GM12878 (cell line): ENCODE measurements at regions not wholly inside any gene's neighbourhood (a gene's known extent, or its start where the extent isn't known, plus 50 kb on each side); places are given as distances from the start of the nearest gene placed in this dataset.

Source experiments
- BRCA1 ChIP-seq: IDR thresholded peaks from 2 replicates; pipeline ENCODE4 v1.6.1; 2011; ENCODE audit warnings: low read depth, low read length, improper control_type of control experiment
- CBX3 ChIP-seq: fragments of 200-600 bp; sonication (generic); IDR thresholded peaks from 2 replicates; pipeline ENCODE4 v1.6.1; 2016; ENCODE audit warnings: low read depth, borderline replicate concordance
- CEBPB ChIP-seq, 2 experiments: fragments of 150-350 bp in 1 of 2; IDR thresholded peaks; 2 replicates each; pipeline ENCODE4 v1.6.1; 2012 to 2014; ENCODE audit warnings: low read depth in 2 of 2, low read length in 2 of 2, borderline replicate concordance in 1 of 2, inconsistent platforms in 1 of 2
- ESRRA ChIP-seq: IDR thresholded peaks from 2 replicates; pipeline ENCODE4 v1.6.1; 2012; ENCODE audit warnings: mild to moderate bottlenecking, low read length, improper control_type of control experiment
- FOXK2 ChIP-seq: fragments of 450-650 bp; IDR thresholded peaks from 2 replicates; pipeline ENCODE4 v1.6.1; 2017; ENCODE audit warnings: mild to moderate bottlenecking, moderate library complexity
- FOXM1 ChIP-seq: IDR thresholded peaks from 2 replicates; pipeline ENCODE4 v1.6.1; 2012; ENCODE audit warnings: low read depth, mild to moderate bottlenecking, inconsistent platforms, low read length, moderate library complexity
- IKZF1 ChIP-seq: fragments of 450-650 bp; conservative IDR thresholded peaks from 2 replicates; pipeline ENCODE4 v1.6.1; 2017; ENCODE audit warnings: antibody characterized with exemption, mild to moderate bottlenecking
- JUNB ChIP-seq: IDR thresholded peaks from 2 replicates; pipeline ENCODE4 v1.6.1; 2016; ENCODE audit warnings: antibody characterized with exemption, mild to moderate bottlenecking
- LARP7 ChIP-seq: fragments of 450-650 bp; IDR thresholded peaks from 2 replicates; pipeline ENCODE4 v1.6.1; 2017; ENCODE audit warnings: mild to moderate bottlenecking
- MAX ChIP-seq: IDR thresholded peaks from 2 replicates; pipeline ENCODE4 v1.6.1; 2012; ENCODE audit warnings: low read depth, low read length, improper control_type of control experiment
- MYB ChIP-seq: fragments of 150-350 bp; IDR thresholded peaks from 2 replicates; pipeline ENCODE4 v1.6.1; 2014; ENCODE audit warnings: mild to moderate bottlenecking, low read depth, low read length, borderline replicate concordance
- NFXL1 ChIP-seq: fragments of 450-650 bp; IDR thresholded peaks from 2 replicates; pipeline ENCODE4 v1.6.1; 2017; ENCODE audit warnings: antibody characterized with exemption, mild to moderate bottlenecking, borderline replicate concordance
- NRF1 ChIP-seq: conservative IDR thresholded peaks from 2 replicates; pipeline ENCODE4 v1.6.1; 2011; ENCODE audit warnings: mild to moderate bottlenecking, low read depth, low read length, improper control_type of control experiment
- POLR2AphosphoS2 ChIP-seq: IDR thresholded peaks from 2 replicates; pipeline ENCODE4 v1.6.1; 2011; ENCODE audit warnings: low read depth, mild to moderate bottlenecking, low read length, improper control_type of control experiment, moderate library complexity
- POLR2AphosphoS5 ChIP-seq: IDR thresholded peaks from 2 replicates; pipeline ENCODE4 v1.6.1; 2011; ENCODE audit warnings: mild to moderate bottlenecking, low read length, inconsistent platforms
- RCOR1 ChIP-seq: conservative IDR thresholded peaks from 2 replicates; pipeline ENCODE4 v1.6.1; 2012; ENCODE audit warnings: low read depth, low read length, improper control_type of control experiment
- RUNX3 ChIP-seq: IDR thresholded peaks from 2 replicates; pipeline ENCODE4 v1.6.1; 2012; ENCODE audit warnings: low read length, inconsistent platforms
- SMAD1 ChIP-seq: fragments of 450-650 bp; IDR thresholded peaks from 2 replicates; pipeline ENCODE4 v1.6.1; 2018; ENCODE audit warnings: mild to moderate bottlenecking, low read depth; ENCODE audit not compliant: partially characterized antibody
- SPI1 ChIP-seq: IDR thresholded peaks from 2 replicates; pipeline ENCODE4 v1.6.1; 2011; ENCODE audit warnings: low read depth, mild to moderate bottlenecking, low read length, moderate library complexity, borderline replicate concordance; ENCODE audit not compliant: insufficient read depth
- SREBF1 ChIP-seq: IDR thresholded peaks from 2 replicates; pipeline ENCODE4 v1.6.1; 2012; ENCODE audit warnings: mild to moderate bottlenecking, low read length
- SUZ12 ChIP-seq: fragments of 200-600 bp; sonication (generic); IDR thresholded peaks from one replicate; pipeline ENCODE4 v1.6.1; 2018; ENCODE audit warnings: antibody characterized with exemption, mild to moderate bottlenecking; ENCODE audit not compliant: unreplicated experiment
- TCF3 ChIP-seq: IDR thresholded peaks from 2 replicates; pipeline ENCODE4 v1.6.1; 2012; ENCODE audit warnings: low read depth, mild to moderate bottlenecking, low read length, borderline replicate concordance; ENCODE audit not compliant: insufficient read depth
- YBX1 ChIP-seq: fragments of 450-650 bp; IDR thresholded peaks from 2 replicates; pipeline ENCODE4 v1.6.1; 2016; ENCODE audit warnings: antibody characterized with exemption
- ZBED1 ChIP-seq: IDR thresholded peaks from 2 replicates; pipeline ENCODE4 v1.6.1; 2016; ENCODE audit warnings: borderline replicate concordance
- ZBTB11 ChIP-seq: fragments of 450-650 bp; formaldehyde crosslinking; IDR thresholded peaks from 2 replicates; pipeline ENCODE4 v1.5.0; 2022; ENCODE audit warnings: mild to moderate bottlenecking, missing genetic modification characterization
- ZNF24 ChIP-seq: fragments of 450-650 bp; IDR thresholded peaks from 2 replicates; pipeline ENCODE4 v1.6.1; 2017; ENCODE audit warnings: antibody characterized with exemption, mild to moderate bottlenecking
- ZNF384 ChIP-seq: IDR thresholded peaks from 2 replicates; pipeline ENCODE4 v1.6.1; 2012; ENCODE audit warnings: low read depth, mild to moderate bottlenecking, low read length, improper control_type of control experiment, borderline replicate concordance
- TF ChIP-seq, protein P1 (sequence below): IDR thresholded peaks from 2 replicates; pipeline ENCODE4 v1.6.1; 2011; ENCODE audit warnings: mild to moderate bottlenecking, low read depth, low read length, moderate library complexity; ENCODE audit not compliant: insufficient replicate concordance

DNA sequence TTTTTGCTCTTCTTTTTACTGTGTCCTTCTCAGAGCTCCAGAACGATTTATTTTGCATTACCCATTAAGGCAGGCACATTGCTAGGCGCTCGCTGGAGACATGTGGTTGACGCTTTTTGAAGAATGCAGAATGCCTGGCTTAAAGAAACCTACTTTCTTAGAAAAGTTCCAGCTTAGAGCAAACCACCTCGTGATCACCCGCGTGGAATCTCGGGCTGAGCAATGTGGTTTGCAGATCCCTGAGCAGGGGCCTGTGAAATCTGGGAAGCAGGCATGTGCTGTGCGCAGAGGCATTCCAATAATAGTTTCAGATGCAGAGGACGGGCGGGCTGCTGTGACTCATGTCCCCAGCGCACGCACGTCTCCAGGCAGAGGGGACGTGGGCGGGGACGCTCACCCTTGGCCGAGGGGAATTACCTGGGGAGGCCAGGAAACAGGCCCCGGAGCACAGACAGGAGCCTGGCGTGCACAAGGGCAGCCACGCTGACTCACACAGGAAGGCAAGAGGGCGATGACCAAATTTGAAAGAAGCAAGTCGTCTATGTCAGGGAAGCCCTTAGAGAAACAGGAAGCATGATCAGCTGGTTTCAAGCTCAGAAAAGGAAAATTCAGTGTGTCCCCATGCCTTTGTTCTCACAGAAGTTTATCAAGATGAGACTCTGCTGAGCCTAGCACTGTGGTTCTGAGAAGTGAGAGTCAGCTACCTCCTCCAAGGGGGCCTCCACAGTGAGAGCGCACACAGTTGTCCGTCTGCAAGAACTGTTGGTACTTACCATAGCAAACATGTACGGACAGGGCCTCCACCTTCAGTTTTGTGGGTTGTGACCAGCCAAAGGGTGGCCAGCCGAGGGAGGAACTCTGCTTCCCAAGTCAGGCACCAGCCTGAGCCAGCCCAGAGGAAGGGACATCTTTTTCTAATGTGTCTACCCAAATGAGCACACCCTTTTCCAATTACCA is 218.6 kb downstream of the PIK3R1 start (continued):
- TF ChIP-seq MYB (no peak), JUNB (peak; percentile 94), MAX (peak; percentile 50), SREBF1 (no peak), TCF3 (0 out of 2 replicates have a peak, but pooled peaks have one; percentile 66), CBX3 (no peak), FOXM1 (peak; percentile 98), ZBTB11 (CRISPR knock-in tag) (no peak), IKZF1 (peak; percentile 99), YBX1 (no peak), BRCA1 (no peak), RCOR1 (no peak), CEBPB (IDR thresholded peaks at IDR 0.05; ENCODE audit: borderline replicate concordance in 1 of 2, low read depth in 2 of 2, low read length in 2 of 2) (peak in 1 of 2 experiments; percentile 23; a peak in 1 of 4 replicates), SMAD1 (peak; percentile 74), LARP7 (no peak; the same call in 1 of the 2 replicates), ZNF24 (no peak), RUNX3 (peak; percentile 77), POLR2AphosphoS5 (peak; percentile 60), SPI1 (no peak), NRF1 (no peak), POLR2AphosphoS2 (no peak), FOXK2 (no peak), NFXL1 (no peak), ESRRA (no peak; the same call in 1 of the 2 replicates), SUZ12 (no peak), ZBED1 (peak; percentile 97), ZNF384 (no peak)
- TF ChIP-seq, protein P1, sequence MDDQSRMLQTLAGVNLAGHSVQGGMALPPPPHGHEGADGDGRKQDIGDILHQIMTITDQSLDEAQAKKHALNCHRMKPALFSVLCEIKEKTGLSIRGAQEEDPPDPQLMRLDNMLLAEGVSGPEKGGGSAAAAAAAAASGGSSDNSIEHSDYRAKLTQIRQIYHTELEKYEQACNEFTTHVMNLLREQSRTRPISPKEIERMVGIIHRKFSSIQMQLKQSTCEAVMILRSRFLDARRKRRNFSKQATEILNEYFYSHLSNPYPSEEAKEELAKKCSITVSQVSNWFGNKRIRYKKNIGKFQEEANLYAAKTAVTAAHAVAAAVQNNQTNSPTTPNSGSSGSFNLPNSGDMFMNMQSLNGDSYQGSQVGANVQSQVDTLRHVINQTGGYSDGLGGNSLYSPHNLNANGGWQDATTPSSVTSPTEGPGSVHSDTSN: peak; percentile 45
